HG02884 (cell line): ENCODE measurements at regions not wholly inside any gene's neighbourhood (a gene's known extent, or its start where the extent isn't known, plus 50 kb on each side); places are given as distances from the start of the nearest gene placed in this dataset.
"Not testable (repeated sequence)": the region's sequence is repeated elsewhere in the genome, so short reads cannot be mapped to it uniquely, and the experiment has no call there.

ENCODE experiments used
- ATAC-seq: cut with Tn5 transposase; IDR thresholded peaks from one replicate; pipeline ENCODE4 v1.9.1; 2021; ENCODE audit warnings: mild to moderate bottlenecking, moderate library complexity; ENCODE audit not compliant: unreplicated experiment

GRCh38 chr20:48339190-48339985, 488.4 kb downstream of the PREX1 start:
- ATAC-seq, result no peak

GRCh38 chr20:48338717-48339116, 489.1 kb downstream of the PREX1 start:
- ATAC-seq, result no peak

- ATAC-seq, result no peak
These were observed 491.2 kb downstream of the PREX1 start for GRCh38 chr20:48336597-48336996.

DNA sequence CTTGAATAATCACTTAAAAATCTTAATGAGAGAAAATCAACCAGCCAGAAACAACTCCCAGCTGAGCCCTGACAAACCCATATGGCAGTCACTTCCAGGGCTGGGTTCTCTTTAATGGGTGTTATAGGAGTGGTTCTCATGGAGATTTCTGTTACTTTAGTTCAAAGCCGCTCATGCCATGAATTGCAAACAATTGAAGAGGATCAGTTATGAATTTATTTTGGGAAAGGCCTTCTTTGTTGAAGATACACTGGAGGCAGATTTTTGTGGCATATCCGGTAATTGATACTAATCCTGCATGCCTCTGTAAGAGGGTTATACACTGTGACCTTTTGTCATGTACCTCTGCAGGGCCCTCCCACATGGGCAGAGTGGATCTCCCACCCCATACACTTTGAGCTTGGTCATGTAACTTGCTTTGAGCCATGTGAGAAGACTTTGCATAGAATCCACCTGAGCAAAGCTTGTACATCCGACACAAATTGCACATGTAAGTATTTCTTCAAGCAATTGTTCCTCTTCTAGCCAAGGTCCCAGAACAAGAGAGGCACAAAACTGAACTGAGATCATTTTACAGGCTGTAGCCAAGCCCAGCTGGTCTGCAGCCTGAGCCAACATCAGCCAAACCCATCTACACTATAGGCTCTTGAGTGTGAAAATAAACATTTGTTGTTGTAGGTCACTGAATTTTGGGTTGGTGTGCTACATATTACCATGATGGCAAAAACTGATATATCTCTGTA, 492.3 kb downstream of the PREX1 start:
- ATAC-seq, result no peak

DNA sequence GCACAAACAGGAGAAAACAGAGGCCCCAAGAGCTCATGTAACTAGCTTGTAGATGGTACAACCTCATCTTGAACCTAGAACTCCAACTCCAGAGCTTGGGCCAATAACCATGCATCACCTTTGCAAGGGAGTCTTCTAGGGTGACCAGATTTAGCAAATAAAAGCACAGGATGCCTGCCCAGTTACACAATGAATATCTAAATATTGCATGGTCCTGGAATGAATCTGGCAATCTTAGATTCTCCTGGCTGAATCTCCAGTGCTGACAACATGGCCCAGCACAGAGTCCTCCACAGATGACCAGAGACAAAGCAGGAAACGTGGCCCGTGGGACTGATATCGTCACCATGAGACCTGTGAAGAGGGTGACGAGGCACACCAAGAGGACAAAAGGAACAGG, 494.1 kb downstream of the PREX1 start:
- no peak for ATAC-seq

- no peak for ATAC-seq
These were observed 495.2 kb downstream of the PREX1 start for GRCh38 chr20:48332555-48332954.

- ATAC-seq, result no peak
These were observed 496.1 kb downstream of the PREX1 start for GRCh38 chr20:48331518-48332286.

DNA sequence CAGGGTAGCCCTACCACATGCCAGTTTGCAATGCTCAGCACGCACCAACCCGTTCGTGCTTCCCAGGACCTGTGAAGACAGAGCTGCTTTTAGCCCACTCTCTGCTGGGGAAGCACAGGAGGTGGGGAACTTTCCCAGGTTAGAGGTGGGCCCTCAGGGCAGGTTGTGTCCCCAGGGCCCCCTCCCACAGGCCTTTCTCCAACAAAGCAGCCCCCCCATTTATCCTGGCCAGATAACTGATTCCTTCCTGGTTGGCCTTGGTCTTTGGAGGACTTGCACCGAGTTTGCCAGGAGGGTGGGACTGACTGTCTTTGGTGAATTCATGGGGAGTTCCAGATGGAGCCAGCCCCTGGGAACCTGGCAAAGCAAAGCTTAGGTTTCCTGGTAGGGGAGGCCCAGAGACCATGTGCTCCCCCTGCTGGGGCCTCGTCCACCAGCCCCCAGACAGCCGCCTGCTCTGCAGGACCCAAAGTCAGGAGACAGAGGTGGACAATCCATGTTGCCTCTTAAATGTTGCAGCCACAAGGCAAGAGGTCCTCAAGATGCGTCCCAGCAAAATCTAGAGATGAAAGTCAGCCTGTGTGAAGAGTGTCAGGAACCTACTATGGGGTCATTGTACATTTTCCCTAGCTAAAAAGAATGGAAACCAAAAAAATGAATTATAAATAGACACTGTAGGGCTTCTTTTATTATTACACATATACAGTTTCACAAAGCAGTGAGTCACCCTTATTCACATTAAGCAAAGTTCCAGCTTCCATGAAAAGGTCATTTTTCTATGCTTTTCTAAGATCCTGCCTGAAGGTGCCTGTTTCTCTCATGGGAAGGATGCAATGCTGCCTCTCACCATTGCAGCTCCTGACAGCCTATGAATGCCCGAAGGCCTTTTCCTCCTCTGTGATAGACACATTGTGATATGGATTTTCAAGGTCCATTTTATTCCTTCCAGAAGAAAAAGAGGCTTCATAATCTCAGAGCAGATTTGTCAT, 497.8 kb downstream of the PREX1 start:
- no peak for ATAC-seq

DNA sequence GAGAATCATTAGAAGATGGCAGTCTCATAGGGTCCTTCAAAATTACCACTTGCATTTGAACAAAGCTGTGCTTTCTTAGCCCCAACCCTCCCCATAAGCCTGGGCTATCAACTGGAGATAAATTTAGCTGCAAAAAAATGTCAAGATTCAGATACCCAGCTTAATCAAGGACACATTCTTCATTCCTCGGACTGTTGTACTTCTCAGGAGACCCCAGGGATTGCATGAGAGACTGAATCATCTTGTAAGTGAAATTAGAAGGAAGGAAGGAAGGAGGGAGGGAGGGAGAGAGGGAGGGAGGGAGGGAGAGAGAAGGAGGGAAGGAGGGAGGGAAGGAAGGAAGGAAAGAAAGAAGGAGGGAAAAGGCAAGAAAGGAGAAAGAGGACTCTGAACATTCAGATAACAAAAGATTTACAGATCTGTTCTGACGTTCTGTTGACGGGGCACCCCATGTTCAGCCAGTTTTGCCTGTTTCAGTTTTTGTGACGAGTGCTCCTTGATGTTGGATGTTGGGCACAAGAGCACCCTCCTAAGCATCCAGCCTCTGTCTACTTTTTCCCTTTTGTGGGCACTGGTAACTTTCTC, 498.7 kb downstream of the PREX1 start:
- ATAC-seq, result no peak

DNA sequence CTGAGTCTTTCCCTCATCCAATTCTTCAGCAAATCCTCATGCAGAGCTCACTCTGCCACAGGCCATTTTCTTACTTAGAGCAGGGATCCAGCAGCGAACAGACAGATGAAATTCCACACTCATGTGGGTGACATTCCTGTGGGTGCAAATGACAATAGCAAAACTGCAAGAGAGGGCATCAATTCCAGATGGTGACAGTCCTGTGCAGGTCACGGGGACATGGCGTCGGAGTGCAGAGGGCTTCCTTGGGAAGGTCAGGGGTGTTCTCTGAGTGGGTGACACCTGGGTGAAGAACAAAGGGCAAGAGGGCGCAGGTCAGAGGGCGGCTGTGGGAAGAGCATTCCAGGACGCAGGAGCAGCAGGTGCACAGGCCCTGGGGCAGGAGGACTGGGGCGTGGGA, 500.0 kb downstream of the PREX1 start:
- not testable (repeated sequence) for ATAC-seq

GRCh38 chr20:48326868-48327267, 500.9 kb downstream of the PREX1 start:
- no peak for ATAC-seq

DNA sequence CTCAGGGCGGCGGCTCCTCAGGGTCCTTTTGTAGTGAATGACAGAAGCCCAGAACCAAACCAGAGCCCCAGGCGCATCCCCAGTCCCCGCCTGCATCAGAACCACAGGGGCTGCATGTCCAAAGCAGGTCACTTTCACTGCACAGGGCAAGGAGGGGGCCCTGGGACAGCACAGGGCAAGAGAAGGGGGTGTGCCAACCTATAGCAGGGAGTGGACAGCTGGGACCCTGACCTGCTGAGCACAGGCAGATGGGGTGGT, 501.4 kb downstream of the PREX1 start:
- no peak for ATAC-seq

DNA sequence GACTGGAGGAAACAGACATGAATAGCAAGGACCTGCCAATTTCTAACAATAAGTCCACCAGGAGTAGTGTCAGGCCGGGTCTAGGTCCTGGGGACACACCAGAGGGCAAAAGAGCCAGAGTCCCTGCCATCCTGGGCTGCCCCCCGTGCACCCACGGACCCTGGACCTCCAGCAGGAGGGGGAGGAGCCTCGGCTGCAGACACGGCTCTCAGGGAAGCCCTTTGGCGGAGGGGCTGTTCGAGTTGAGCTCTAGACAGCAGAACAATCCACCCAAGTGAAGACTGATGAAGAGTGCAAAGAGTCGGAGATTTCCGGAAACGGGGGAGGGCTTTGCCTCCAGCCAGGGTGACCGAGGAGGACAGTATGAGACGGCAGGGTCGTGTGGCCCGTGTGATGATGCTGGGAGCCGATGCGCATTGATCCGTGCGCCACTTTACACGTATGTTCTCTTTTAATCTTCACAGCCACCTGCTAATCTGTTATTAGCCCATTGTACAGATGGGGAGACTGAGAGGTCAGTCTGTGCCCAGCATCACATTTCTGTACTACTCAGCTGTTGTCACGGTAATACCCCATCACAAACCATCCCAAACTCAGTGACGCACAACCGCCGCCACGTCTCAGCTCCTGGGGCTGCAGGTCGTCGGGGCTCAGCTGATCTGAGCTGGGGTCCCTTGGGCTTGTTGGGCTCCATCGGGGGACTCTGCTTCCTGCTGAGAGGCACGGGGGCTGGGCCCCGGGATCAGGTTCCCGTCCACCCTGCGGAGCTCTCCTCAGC, 502.0 kb downstream of the PREX1 start:
- no peak for ATAC-seq

- ATAC-seq, result no peak
These were observed 503.1 kb downstream of the PREX1 start for GRCh38 chr20:48324744-48325143.

DNA sequence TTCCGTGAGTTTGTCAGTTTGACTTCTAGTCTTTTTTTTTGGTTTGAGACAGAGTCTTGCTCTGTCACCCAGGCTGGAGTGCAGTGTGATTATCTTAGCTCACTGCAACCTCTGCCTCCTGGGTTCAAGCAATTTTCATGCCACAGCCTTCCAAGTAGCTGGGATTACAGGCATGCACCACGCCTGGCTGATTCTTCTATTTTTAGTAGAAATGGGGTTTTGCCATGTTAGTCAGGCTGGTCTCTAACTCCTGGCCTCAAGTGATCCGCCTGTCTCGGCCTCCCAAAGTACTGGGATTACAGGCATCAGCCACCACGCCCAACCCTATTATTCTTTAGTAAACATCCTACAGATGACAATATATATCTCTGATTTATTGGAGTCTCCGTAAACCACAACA, 506.5 kb downstream of the PREX1 start:
- ATAC-seq, result no peak

DNA sequence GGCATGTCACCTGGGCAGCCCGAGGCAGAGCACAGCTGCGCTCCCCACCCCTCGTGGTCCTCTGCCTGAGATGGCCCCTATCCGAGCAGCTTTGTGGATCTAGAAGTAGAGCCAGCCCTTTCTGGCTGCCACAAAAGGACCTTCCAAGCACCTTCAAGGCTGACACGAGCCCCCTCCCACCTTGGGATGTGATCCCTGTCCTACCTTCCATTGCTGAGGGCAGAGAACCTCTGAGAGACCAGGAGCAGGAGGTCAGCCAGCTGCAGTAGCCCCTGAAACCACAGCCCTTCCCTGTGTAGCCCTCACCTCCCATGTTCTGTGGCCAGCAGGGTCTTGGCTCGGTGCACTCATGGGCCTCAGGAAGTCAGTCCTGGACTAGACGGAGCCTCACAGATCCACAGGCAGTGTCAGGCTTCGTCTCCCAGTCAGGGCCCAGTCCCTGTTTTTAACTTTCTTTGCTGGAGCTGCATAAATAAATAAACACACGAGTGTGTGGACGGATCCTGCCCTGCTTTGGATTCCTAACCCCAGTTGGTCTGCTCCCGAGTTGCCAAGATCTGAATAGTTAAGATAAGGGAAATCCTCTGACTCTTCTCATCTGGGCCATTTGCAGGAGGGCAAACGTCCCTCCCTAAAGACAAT, 507.7 kb downstream of the PREX1 start:
- no peak for ATAC-seq

DNA sequence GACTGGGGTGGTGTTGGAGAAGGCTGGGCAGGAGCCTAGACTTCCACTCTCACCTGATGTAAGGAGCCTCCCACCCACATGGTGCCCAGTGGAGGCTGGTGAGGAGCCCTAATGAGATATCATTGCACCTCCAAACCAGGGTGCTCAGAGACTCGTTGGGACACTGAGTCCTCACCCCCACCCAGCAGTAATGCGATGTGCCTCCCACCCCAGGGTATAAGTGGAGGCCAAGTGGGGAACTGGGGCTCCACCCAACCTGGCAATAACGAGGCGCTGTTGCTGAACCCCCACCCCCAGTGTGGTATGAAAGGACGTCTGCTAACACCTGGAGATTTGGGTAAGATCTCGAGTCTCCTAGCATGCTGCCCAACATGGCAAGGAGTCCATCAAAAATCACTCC, 510.2 kb downstream of the PREX1 start:
- no peak for ATAC-seq

DNA sequence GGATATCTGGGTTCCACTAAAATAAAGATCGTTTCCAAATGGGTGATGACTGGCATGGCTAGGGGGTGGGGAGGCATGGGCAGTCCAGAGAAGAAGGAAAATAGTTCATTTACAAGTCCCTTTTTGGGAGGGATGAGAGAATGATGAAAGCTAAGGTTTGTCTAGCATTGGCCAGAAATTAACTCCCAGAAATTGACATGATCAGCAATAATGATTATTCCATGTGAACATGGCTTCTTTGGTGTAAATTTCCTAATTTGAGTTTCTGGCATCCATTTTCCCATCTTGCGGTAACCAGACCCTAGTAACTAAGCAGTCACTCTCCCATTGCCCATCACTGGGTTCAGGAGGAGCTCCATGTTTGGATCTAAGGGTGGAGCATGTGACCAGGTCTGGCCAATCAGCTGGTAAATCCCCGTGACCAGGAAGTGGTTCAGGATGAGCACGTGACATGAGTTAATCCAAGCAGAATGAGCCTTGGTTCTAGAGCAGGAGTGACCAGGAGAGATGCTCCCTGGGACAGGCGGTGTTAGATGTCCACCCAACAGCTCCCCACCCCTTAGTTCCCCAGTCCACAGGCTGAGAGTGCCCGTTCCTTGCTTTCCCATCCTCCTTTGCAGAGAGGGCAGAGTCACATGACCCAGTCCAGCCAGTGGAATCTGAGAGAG, 512.7 kb downstream of the PREX1 start:
- ATAC-seq, result no peak

GRCh38 chr20:48313324-48313723, 514.5 kb downstream of the PREX1 start:
- no peak for ATAC-seq
